NCI-H1694 treated with DMSO at 0.1 percent for 48 hours (cell line): ENCODE measurements at regions not wholly inside any gene's neighbourhood (a gene's known extent, or its start where the extent isn't known, plus 50 kb on each side); places are given as distances from the start of the nearest gene placed in this dataset.

Experiments used
- DNase-seq: peaks from one replicate; lab custom pipeline; 2025; lab: John Stamatoyannopoulos, UW

DNA sequence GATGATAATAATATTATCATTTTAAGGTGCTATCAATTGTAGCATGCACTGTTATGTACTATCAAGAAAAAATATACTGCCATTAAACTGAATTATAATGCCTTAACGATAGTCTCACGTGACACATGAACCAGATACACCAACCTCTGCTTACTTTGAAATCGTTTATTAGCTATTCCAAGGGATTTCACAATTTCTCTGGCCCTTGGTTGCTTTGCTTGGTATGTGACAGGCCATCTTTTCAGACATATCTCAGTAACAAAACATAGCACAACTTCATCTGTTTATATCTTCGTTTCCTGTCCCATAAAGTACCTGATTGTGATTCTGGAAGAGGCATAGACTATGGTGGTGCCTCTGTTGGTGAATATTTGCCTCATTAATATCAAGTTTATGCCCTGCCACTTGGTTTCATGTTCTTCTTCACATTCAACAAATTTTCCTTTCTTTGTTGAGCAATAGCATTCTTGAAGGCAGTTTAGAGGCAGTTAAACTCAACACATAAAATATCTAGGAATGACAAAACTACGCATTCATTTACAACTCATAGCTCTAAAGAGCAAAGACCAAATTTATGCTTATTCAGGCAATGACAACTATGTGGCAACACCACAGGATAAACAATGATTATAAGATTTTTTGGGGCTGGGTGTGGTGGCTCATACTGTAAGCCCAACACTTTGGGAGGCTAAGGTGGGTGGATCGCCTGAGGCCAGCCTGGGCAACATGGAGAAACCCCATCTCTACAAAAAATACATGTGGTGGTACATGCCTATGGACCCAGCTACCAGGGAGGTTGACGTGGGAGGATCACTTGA lies 84.3 kb downstream of the MCFD2 start:
- no peak for DNase-seq

DNA sequence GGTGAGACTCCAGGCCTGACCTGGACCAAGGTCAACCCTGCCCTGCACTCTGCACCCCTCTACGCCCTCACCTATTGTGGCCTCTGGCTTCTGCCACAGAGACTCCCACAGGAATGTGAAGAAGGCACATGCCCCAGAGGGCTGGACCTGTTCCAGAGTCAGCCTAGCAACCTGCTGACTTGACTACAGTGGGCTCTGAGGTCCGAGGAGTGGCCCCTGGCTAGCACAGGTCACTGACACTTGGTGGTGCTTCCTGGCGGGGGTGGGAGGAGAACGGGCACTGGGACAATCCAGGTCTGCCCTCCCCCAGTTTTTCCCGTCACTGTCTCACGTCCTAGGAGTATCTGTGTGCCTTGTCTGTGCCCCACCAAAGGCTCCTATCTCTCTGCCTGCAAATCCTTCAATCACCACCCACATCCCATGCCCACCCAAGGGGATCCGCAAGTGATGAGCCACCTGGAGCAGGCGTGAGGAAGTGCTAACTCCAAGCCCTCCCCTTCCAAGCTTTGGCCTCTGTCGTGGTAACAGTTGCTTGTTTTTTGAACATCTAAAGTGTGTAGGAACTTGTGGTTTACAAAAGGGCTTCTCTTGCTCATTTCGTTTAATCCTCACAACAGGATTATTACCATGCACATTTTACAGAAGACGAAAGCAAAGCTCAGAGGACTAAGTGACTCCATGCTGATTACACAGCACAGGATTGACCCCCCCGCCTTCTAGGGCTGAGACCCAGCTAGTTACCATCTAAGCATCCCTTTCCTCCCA lies 86.2 kb downstream of the MCFD2 start:
- DNase-seq = no peak

DNA sequence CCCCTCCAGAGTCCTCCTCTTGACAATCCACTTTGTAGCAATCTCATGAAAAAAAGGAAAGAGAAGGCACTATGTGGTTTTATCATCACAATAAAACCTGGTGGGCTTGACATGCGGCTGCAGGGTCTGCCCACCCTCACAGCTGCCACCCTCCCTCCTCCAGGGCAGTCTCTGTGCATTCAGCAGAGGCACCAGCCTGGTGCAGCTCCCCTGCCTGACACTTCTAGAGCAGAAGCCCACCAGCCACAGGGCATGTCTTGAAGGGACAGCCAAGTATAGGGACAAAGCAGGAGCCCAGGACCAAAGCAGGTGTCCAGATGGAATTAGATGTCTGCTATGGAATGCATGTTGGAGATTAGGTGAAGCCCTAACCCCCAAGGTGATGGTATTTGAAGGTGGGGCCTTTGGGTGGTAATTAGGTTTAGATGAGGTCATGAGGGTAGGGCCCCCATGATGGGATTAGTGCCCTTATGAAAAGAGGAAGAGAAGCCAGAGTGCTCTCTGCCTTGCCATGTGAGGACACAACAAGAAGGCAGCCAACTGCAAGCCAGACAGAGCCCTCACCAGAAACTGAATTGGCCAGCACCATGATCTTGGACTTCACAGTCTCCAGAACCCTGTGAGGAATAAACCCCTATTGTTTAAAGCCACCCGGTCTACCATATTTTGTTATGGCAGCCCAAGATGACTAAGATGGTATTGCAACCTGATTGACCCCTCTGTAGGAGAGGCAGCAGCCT lies 86.9 kb downstream of the MCFD2 start:
- no peak for DNase-seq

DNA sequence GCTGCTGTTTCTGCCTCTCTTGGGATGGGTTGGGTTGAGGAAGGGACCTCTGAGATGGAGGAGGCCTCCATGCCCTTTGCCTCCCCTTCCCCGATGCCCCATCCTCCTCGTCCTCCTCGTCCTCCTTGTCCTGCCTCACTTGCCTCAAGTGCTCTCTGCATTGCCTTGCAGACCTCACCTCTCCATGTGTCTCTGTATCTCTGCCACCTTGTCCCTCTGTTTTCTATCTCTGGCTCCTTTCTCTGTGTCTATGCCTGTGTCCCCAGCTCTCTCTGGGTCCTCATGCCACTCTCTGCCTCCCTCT lies 87.5 kb downstream of the MCFD2 start:
- no peak for DNase-seq

GRCh38 chr2:46827274-46828134 lies 88.1 kb downstream of the MCFD2 start:
- DNase-seq = no peak

DNA sequence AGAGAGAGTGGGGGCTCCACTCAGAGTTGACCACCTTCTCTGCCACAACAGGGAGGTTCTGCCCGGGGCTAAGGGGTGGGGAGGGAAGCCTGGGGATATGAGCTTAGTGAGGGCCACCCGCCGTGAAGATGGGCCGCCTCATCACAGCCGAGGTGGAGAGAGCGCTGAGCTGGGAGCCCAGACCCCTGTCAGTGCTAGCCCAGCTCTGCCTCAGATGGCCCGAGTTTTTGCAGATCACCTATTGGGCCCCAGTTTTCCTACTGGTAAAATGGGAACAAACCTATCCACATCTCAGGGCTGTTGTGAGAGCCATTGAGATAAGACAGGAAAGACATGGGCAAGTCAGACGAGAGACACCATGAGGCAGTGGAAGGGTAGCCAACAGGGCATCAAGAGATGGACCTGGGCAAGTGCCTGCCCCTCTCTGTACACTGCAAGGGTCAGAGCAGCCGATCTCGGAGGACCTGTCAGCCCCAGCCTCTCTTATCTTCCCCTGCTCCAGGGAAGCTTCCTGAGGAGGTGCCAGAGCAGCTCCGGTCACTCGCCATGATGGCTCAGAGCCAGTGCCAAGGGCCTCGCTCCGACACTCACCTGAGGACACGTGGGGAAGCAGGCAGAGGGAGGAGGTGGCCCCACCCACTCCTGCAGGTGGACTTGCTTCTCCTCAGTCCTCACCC lies 88.9 kb downstream of the MCFD2 start:
- DNase-seq = no peak

DNA sequence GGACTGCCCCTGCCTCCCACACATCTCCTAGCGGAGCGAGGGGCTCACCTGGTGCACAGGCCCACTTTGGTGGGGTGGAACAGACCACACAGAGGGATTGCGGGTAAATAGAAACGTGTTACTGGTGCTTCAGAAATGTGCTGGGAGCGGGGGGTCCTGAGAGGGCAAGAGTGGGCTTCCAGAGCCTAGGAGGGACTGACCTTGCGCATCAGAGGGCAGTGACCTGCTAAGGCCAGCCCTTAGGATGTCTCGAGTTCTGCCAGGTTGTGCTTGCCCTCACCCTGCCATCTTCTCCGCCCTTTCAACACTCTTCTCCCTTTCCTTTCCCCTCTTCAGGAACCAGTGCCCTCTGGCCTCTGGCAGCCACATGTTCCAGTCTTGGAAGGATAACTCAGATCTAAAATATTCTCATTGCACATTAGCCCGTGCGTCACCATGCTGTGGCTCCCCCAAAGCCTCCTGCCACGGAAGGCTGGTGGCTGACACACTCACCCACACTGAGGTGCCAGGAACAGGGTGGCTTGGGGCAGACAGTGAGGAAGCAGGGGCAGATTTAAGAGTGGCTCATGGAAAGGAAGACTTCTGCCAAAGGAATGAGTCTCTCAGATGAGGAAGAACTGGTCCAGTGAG lies 89.6 kb downstream of the MCFD2 start:
- DNase-seq = no peak

DNA sequence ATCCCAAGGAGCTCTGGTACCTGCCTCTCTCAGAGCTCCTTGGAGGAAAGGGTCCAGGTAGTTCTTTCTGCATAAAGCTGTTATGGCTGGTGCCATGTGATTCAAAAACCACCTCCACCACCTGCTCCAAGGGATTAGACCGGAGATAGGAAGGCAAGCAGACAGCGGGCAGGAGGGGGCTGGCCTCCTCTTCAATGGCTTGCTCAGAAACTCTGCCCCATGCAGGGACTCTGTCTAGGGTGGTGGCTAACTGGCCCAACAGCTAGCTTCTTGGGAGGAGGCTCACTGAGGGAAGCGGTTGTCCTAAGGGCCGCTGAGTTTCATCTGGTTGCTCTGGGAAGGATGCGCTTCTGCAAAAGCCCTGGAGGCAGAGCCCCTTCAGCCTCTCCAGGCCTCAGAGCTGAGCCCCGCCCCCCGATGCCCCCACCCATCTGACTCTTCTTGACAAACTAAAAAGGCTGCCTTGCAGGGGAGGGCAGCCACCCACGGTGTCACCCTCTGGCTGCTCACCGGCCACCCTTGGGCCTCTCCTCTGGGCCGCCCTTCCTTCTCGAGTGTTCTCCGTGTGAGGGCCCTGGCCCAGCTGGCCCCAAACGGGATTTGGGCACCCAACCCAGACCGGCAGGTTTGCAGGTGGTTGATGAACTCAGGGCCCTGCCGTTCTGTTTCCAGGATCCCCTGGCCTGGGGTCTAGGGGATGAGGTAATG lies 90.2 kb downstream of the MCFD2 start:
- DNase-seq = no peak

GRCh38 chr2:46824611-46825010 lies 91.0 kb downstream of the MCFD2 start:
- no peak for DNase-seq

DNA sequence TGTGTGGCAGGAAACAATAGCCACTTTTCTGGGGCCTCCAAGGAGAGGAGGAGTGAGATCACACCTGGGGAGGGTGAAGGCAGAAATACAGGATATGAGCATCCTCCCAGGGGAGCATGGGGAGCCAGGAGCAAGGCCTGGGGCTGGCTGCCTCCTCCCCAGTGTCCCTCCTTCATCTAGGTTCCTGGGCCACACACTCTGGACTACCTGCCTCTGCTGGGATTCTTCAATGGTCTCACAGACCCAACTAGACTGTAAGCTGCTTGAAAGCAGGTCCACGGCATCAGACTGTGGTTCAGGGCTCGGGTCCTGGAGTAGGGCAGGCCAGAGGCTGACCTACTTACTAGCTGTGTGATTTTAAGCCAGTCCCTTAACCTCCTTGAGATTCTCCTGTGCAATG lies 94.0 kb downstream of the MCFD2 start:
- no peak for DNase-seq

DNA sequence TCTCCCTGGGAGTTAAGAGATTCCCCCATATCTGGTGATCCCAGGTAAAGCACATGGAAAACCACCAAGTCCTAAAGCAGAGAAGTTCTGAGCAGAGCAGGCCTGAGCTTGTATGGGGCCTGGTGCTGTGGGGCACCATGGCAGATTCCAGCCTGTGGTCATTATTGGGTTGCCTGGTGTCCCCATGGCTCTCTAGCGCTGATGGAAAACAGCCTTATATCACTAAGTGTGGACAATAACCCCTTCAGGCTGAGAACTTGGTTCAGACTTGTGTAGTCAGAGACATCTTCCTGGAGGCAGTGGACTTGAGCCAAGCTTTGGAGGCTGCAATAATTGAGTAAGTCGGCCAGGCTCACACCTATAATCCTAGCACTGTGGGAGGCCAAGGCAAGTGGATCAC lies 96.8 kb downstream of the MCFD2 start:
- no peak for DNase-seq

- no peak for DNase-seq
Observed at GRCh38 chr2:46818141-46818621, 97.4 kb downstream of the MCFD2 start.

- DNase-seq = no peak
Observed at GRCh38 chr2:46816846-46817726, 98.5 kb downstream of the MCFD2 start.

GRCh38 chr2:46816151-46816845 lies 99.3 kb downstream of the MCFD2 start:
- DNase-seq = no peak

DNA sequence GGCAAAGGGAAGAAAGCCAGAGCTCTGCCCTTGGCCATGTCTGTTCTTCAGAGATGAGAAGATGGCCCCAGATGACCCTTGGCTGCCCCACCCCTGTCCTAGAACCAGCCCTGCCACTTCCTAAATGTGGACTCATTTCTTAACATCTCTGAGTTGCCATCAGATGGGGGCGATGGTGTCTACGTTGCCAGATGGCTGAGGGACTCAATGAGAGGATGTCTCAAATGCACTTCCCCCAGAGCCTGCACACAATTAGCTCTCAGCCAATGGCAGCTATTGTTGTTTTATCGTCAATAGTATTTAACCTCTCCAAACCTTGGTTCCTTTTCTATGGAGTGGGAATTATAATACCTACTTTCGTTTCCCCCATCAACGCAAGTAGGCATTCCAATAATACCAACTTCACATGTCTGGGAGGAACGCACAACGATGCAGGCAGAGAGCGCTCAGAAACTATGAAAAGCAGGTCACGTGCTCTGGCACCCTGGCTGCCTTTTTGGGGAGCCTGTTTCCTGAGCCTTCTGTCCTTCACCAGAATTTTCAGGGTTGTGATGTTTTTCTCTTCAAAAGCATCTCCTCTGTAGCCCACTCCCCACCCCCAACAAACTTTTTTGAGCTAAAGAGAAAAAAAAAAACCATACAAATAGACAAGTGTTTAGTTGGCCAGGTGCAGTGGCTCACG lies 100.3 kb downstream of the MCFD2 start:
- no peak for DNase-seq

- no peak for DNase-seq
Observed at GRCh38 chr2:46814160-46814961, 101.2 kb downstream of the MCFD2 start.

DNA sequence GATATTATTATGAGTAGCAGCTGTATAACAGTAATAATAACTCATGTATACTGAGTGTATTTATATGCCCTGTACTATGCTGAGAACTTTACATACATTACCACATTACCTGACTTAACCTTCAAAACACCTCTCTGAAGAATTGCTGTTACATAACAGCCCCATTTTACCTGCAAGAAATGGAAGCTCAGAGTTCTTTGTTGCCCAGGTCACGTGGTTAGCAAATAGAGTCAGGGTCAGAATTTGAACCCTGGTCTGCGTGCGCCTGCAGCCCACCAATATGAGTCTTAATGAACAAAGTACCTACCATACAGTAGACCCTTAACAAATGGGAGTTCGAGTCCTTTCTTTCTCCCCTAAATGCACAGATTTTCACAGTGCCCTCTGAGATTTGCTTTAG lies 101.9 kb downstream of the MCFD2 start:
- no peak for DNase-seq
